H1 (cell line): ENCODE measurements at regions not wholly inside any gene's neighbourhood (a gene's known extent, or its start where the extent isn't known, plus 50 kb on each side); places are given as distances from the start of the nearest gene placed in this dataset.

Experiments
- CTCF ChIA-PET: fragments of 300-600 bp; sonication (Branson Sonifier 250); formaldehyde crosslinking; loops from one replicate; lab custom pipeline; 2021; ENCODE audit not compliant: partially characterized antibody; lab: Charles Lee
- POLR2A ChIA-PET: fragments of 300-600 bp; sonication (Branson Sonifier 250); formaldehyde crosslinking; loops from one replicate; lab custom pipeline; 2021; ENCODE audit warnings: inconsistent platforms; ENCODE audit not compliant: partially characterized antibody; lab: Charles Lee
- DNase-seq, 2 experiments: peaks; one replicate each; pipeline versions ENCODE4 v3.0.0 to v3.0.0-alpha.2; 2010 to 2022; ENCODE audit warnings: low spot score in 2 of 2, low read depth in 1 of 2, mixed read lengths in 1 of 2
- FAIRE-seq: peaks from 2 replicates; lab custom pipeline; 2011; peaks lifted over from hg19 to GRCh38; lab: Jason Lieb, UNC
- H2AFZ ChIP-seq: 2 replicates; pipeline ENCODE4 v1.8.1; 2012; ENCODE audit warnings: low read length, inconsistent platforms
- H2AK5ac ChIP-seq: 2 replicates; pipeline ENCODE4 v1.6.1; 2013; ENCODE audit warnings: low read depth, low read length
- H2BK120ac ChIP-seq: replicated peaks from 2 replicates; pipeline ENCODE3; 2013; ENCODE audit warnings: low read depth, low read length, inconsistent platforms
- H2BK12ac ChIP-seq: 2 replicates; pipeline ENCODE4 v1.6.1; 2013; ENCODE audit warnings: low read depth, low read length
- H2BK15ac ChIP-seq: 2 replicates; pipeline ENCODE4 v1.6.1; 2013; ENCODE audit warnings: low read length
- H2BK20ac ChIP-seq: 2 replicates; pipeline ENCODE4 v1.6.1; 2013; ENCODE audit warnings: low read length
- H2BK5ac ChIP-seq: 2 replicates; pipeline ENCODE4 v1.6.1; 2013; ENCODE audit warnings: low read depth, low read length
- H3K14ac ChIP-seq: 2 replicates; pipeline ENCODE4 v1.6.1; 2013; ENCODE audit warnings: inconsistent platforms; ENCODE audit not compliant: insufficient read length
- H3K18ac ChIP-seq: 2 replicates; pipeline ENCODE4 v1.6.1; 2013; ENCODE audit warnings: low read length; ENCODE audit errors: extremely low read depth
- H3K23ac ChIP-seq: 2 replicates; pipeline ENCODE4 v1.6.1; 2013; ENCODE audit warnings: inconsistent platforms; ENCODE audit not compliant: insufficient read length
- H3K23me2 ChIP-seq: 2 replicates; pipeline ENCODE4 v1.6.1; 2013; ENCODE audit warnings: low read depth, low read length
- H3K27ac ChIP-seq: 2 replicates; pipeline ENCODE4 v1.6.1; 2011; ENCODE audit warnings: low read depth, low read length, inconsistent platforms
- H3K27me3 ChIP-seq, 4 experiments: replicated peaks in 1 of 4; 1 replicate in 1 of 4; 2 replicates in 3 of 4; pipeline versions ENCODE4 v1.6.1 to v1.8.1; 2011 to 2013; ENCODE audit warnings: low read length in 3 of 4, mild to moderate bottlenecking in 3 of 4, inconsistent platforms in 2 of 4, mixed read lengths in 2 of 4, moderate library complexity in 1 of 4; ENCODE audit not compliant: control insufficient read depth in 3 of 4, insufficient read depth in 3 of 4; ENCODE audit errors: extremely low read depth in 1 of 4
- H3K36me3 ChIP-seq, 4 experiments: 2 replicates each; pipeline versions ENCODE4 v1.6.1 to v1.8.1; 2011 to 2013; ENCODE audit warnings: mild to moderate bottlenecking in 4 of 4, low read length in 3 of 4, moderate library complexity in 2 of 4, control low read depth in 1 of 4, inconsistent platforms in 1 of 4; ENCODE audit not compliant: insufficient read depth in 4 of 4, control insufficient read depth in 2 of 4
- H3K4ac ChIP-seq: replicated peaks from 2 replicates; pipeline ENCODE3; 2013; ENCODE audit warnings: low read length, low read depth, mixed read lengths, inconsistent platforms; ENCODE audit not compliant: insufficient read length
- H3K4me1 ChIP-seq, 4 experiments: replicated peaks in 1 of 4; 1 replicate in 1 of 4; 2 replicates in 3 of 4; pipeline versions ENCODE4 v1.6.1 to v1.8.1; 2011 to 2013; ENCODE audit warnings: low read length in 3 of 4, inconsistent platforms in 2 of 4, mixed read lengths in 1 of 4; ENCODE audit not compliant: insufficient read depth in 4 of 4, control insufficient read depth in 3 of 4
- H3K4me2 ChIP-seq, 2 experiments: 2 replicates each; pipeline versions ENCODE4 v1.6.1 to v1.8.1; 2011 to 2013; ENCODE audit warnings: low read depth in 2 of 2, low read length in 2 of 2, control low read depth in 1 of 2, inconsistent platforms in 1 of 2, mild to moderate bottlenecking in 1 of 2; ENCODE audit not compliant: insufficient read depth in 1 of 2
- H3K4me3 ChIP-seq, 4 experiments: fragments of 200-600, 300-600 bp in 1 of 4; sonication (generic), shearing (Covaris generic), sonication (Bioruptor Twin) in 1 of 4; 2 replicates each; pipeline versions ENCODE4 v1.5.1 to v1.8.1; 2011 to 2016; ENCODE audit warnings: low read length in 4 of 4, low read depth in 3 of 4, control low read depth in 2 of 4, inconsistent platforms in 2 of 4, mild to moderate bottlenecking in 2 of 4, mixed read lengths in 1 of 4, moderate library complexity in 1 of 4; ENCODE audit not compliant: insufficient read depth in 2 of 4; ENCODE audit errors: extremely low read depth in 1 of 4
- H3K56ac ChIP-seq: replicated peaks from 2 replicates; pipeline ENCODE3; 2013; ENCODE audit warnings: low read depth, mild to moderate bottlenecking, mixed read lengths, low read length, inconsistent platforms; ENCODE audit not compliant: insufficient read length
- H3K79me1 ChIP-seq: 2 replicates; pipeline ENCODE4 v1.6.1; 2013; ENCODE audit warnings: low read depth, low read length, control low read depth
- H3K79me2 ChIP-seq, 2 experiments: 2 replicates each; pipeline versions ENCODE4 v1.6.1 to v1.8.1; 2012 to 2013; ENCODE audit warnings: low read length in 2 of 2, mild to moderate bottlenecking in 2 of 2, inconsistent platforms in 1 of 2; ENCODE audit not compliant: insufficient read depth in 2 of 2, control insufficient read depth in 1 of 2
- H3K9ac ChIP-seq, 4 experiments: replicated peaks in 1 of 4; 1 replicate in 1 of 4; 2 replicates in 3 of 4; pipeline versions ENCODE4 v1.6.1 to v1.8.1; 2011 to 2013; ENCODE audit warnings: low read depth in 3 of 4, low read length in 3 of 4, control low read depth in 2 of 4, mild to moderate bottlenecking in 2 of 4, moderate library complexity in 2 of 4, inconsistent platforms in 1 of 4; ENCODE audit errors: extremely low read depth in 1 of 4
- H3K9me3 ChIP-seq, 2 experiments: 2 replicates each; pipeline versions ENCODE4 v1.6.1 to v1.8.1; 2012 to 2013; ENCODE audit warnings: mild to moderate bottlenecking in 2 of 2, moderate library complexity in 2 of 2, control low read depth in 1 of 2, inconsistent platforms in 1 of 2, low read depth in 1 of 2, low read length in 1 of 2, mixed read lengths in 1 of 2; ENCODE audit not compliant: insufficient read depth in 2 of 2
- H4K20me1 ChIP-seq, 2 experiments: replicated peaks in 1 of 2; 2 replicates each; pipeline versions ENCODE3 to v1.8.1; 2011 to 2013; ENCODE audit warnings: inconsistent platforms in 2 of 2, low read length in 2 of 2, mild to moderate bottlenecking in 1 of 2; ENCODE audit not compliant: insufficient read depth in 2 of 2, control insufficient read depth in 1 of 2
- H4K5ac ChIP-seq: 2 replicates; pipeline ENCODE4 v1.6.1; 2013; ENCODE audit warnings: low read length, low read depth, mixed read lengths, inconsistent platforms; ENCODE audit not compliant: insufficient read length
- H4K8ac ChIP-seq: 2 replicates; pipeline ENCODE4 v1.8.0; 2013; ENCODE audit warnings: mild to moderate bottlenecking, moderate library complexity, low read length, inconsistent platforms; ENCODE audit not compliant: insufficient read depth; ENCODE audit errors: extremely low read depth
- H4K91ac ChIP-seq: replicated peaks from 2 replicates; pipeline ENCODE3; 2013; ENCODE audit warnings: low read length, mixed read lengths, inconsistent platforms; ENCODE audit not compliant: insufficient read length
- CEBPB ChIP-seq: IDR thresholded peaks from 2 replicates; pipeline ENCODE4 v1.6.1; 2012; ENCODE audit warnings: low read depth, low read length
- FOSL1 ChIP-seq: IDR thresholded peaks from 2 replicates; pipeline ENCODE4 v1.6.1; 2011; ENCODE audit warnings: mild to moderate bottlenecking, low read depth, low read length, moderate library complexity; ENCODE audit not compliant: insufficient read depth
- MAFK ChIP-seq: IDR thresholded peaks from 2 replicates; pipeline ENCODE4 v1.6.1; 2012; ENCODE audit warnings: low read depth, mild to moderate bottlenecking, improper control_type of control experiment, low read length
- RNF2 ChIP-seq: fragments of 200-900, 300-1000 bp; sonication (generic); IDR thresholded peaks from 2 replicates; pipeline ENCODE4 v1.7.1; 2016; ENCODE audit warnings: borderline replicate concordance, low read depth, mild to moderate bottlenecking, antibody characterized with exemption, low read length; ENCODE audit not compliant: poor library complexity, severe bottlenecking; ENCODE audit errors: missing control alignments
- SP4 ChIP-seq: IDR thresholded peaks from 2 replicates; pipeline ENCODE4 v1.6.1; 2012; ENCODE audit warnings: low read length, inconsistent platforms
- TF ChIP-seq, protein P1 (sequence below), 3 experiments: IDR thresholded peaks; 1 replicate in 2 of 3; 2 replicates in 1 of 3; pipeline versions ENCODE4 v1.5.1 to v1.6.1; 2011; ENCODE audit warnings: low read length in 3 of 3, mild to moderate bottlenecking in 3 of 3, inconsistent platforms in 2 of 3, low read depth in 1 of 3, moderate library complexity in 1 of 3; ENCODE audit not compliant: insufficient read depth in 1 of 3; ENCODE audit errors: control extremely low read depth in 1 of 3

DNA sequence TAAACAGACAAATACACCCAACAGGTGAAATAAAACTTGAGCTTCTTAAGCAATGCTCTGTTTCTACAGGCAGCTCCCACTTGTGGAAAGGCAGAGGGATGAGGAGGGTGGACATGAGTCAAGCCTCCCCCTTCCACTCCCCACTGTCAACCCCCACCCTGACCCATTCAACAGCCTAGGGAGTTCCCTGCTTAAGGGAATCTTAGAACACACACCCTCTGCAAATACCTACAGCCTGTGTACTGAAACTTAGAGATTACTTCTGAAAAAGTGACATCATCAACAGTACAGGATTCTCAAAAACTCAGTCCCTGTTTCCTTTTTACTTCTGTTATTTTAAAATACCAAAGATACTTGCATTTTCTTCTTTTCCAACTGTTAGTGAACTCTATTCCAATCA lies 345.4 kb downstream of the SOX9 start:
- FAIRE-seq (no peak), DNase-seq (no peak)
- Histone ChIP-seq H2BK120ac (no peak overlapping the region), H2BK20ac (no peak overlapping the region), H3K18ac (no peak overlapping the region), H2BK12ac (no peak overlapping the region), H3K9ac (no peak overlapping the region), H4K20me1 (no peaks in the 10 kb centered on the region), H3K4me2 (no peak overlapping the region), H3K4ac (no peak overlapping the region), H3K79me1 (no peaks in the 10 kb centered on the region), H2BK5ac (no peak overlapping the region), H3K27ac (no peak overlapping the region), H3K4me3 (no peak overlapping the region), H3K4me1 (peaks cover 0 to 21% (median 9%) of the 10 kb centered on the region in 4 experiments; a peak in 6 of 7 replicates), H3K79me2 (no peaks in the 10 kb centered on the region), H3K23me2 (no peaks in the 10 kb centered on the region), H2BK15ac (no peak overlapping the region), H3K27me3 (no peaks in the 10 kb centered on the region), H4K5ac (no peak overlapping the region), H3K14ac (no peak overlapping the region), H3K23ac (no peak overlapping the region), H3K56ac (no peak overlapping the region), H4K91ac (no peak overlapping the region), H3K9me3 (peaks cover 6 to 7% of the 10 kb centered on the region in 2 experiments; a peak in 1 of 4 replicates), H2AFZ (no peak overlapping the region), H3K36me3 (no peaks in the 10 kb centered on the region), H4K8ac (no peak overlapping the region), H2AK5ac (no peak overlapping the region)
- POLR2A ChIA-PET, result interaction anchor here (1.7 kb wide), 1 partner anchor 10 kb away, joined by 9 read pairs; no protein-coding TSS in a partner anchor
- TF ChIP-seq, protein P1, sequence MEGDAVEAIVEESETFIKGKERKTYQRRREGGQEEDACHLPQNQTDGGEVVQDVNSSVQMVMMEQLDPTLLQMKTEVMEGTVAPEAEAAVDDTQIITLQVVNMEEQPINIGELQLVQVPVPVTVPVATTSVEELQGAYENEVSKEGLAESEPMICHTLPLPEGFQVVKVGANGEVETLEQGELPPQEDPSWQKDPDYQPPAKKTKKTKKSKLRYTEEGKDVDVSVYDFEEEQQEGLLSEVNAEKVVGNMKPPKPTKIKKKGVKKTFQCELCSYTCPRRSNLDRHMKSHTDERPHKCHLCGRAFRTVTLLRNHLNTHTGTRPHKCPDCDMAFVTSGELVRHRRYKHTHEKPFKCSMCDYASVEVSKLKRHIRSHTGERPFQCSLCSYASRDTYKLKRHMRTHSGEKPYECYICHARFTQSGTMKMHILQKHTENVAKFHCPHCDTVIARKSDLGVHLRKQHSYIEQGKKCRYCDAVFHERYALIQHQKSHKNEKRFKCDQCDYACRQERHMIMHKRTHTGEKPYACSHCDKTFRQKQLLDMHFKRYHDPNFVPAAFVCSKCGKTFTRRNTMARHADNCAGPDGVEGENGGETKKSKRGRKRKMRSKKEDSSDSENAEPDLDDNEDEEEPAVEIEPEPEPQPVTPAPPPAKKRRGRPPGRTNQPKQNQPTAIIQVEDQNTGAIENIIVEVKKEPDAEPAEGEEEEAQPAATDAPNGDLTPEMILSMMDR (IDR thresholded peaks at IDR 0.05; ENCODE audit: control extremely low read depth in 1 of 3, insufficient read depth in 1 of 3, low read depth in 1 of 3, low read length in 3 of 3), result no peak
- TF ChIP-seq RNF2 (no peak), CEBPB (no peak), SP4 (no peak), MAFK (no peak), FOSL1 (no peak)
- CTCF ChIA-PET, result interaction anchor here (0.9 to 1.5 kb wide), 6 partner anchors 32 to 114 kb away, joined by 3 to 5 read pairs (median 4); no protein-coding TSS in a partner anchor
